Vagina (tissue), 2 donors: ENCODE measurements at regions not wholly inside any gene's neighbourhood (a gene's known extent, or its start where the extent isn't known, plus 50 kb on each side); places are given as distances from the start of the nearest gene placed in this dataset.

Source experiments
- DNase-seq, 2 donors: peaks; one replicate each; pipeline ENCODE4 v3.0.0-alpha.2; 2017; ENCODE audit errors: extremely low spot score in 2 of 2
- H3K27ac ChIP-seq: fragments of 200-600 bp; sonication (generic); one replicate; pipeline ENCODE4 v1.5.1; 2019
- H3K27me3 ChIP-seq: fragments of 200-600 bp; sonication (generic); one replicate; pipeline ENCODE4 v1.5.1; 2019
- H3K36me3 ChIP-seq, 2 donors: fragments of 200-600 bp; sonication (generic); one replicate each; pipeline ENCODE4 v1.5.1; 2017 to 2019
- H3K4me1 ChIP-seq: fragments of 200-600 bp; sonication (generic); one replicate; pipeline ENCODE4 v1.5.1; 2019
- H3K4me3 ChIP-seq, 2 donors: fragments of 200-600 bp; sonication (generic); 1 replicate in 1 of 2; 2 replicates in 1 of 2; pipeline ENCODE4 v1.5.1; 2016 to 2019
- H3K9me3 ChIP-seq: fragments of 200-600 bp; sonication (generic); one replicate; pipeline ENCODE4 v1.5.1; 2019
- POLR2A ChIP-seq, 2 donors: fragments of 450-650 bp; IDR thresholded peaks; one replicate each; pipeline ENCODE4 v1.6.1; 2017; ENCODE audit warnings: antibody characterized with exemption in 2 of 2, mild to moderate bottlenecking in 2 of 2, moderate library complexity in 2 of 2
- POLR2AphosphoS5 ChIP-seq, 2 donors: sonication (generic); formaldehyde crosslinking; IDR thresholded peaks; one replicate each; pipeline ENCODE4 v1.9.0; 2017; ENCODE audit warnings: antibody characterized with exemption in 2 of 2, mild to moderate bottlenecking in 2 of 2, low read depth in 1 of 2; ENCODE audit not compliant: insufficient read depth in 1 of 2
- intact Hi-C: fragments of 100-400 bp; cut with DNase I; formaldehyde crosslinking; loops from one replicate; pipeline ENCODE4 v1.15.1; 2023
- TF ChIP-seq, protein P1 (sequence below), 3 experiments: fragments of 450-650 bp in 2 of 3; fragments of 200-600 bp in 1 of 3; sonication (generic) in 1 of 3; IDR thresholded peaks; one replicate each; pipeline ENCODE4 v1.5.1; 2017 to 2019; ENCODE audit warnings: antibody characterized with exemption in 3 of 3, mild to moderate bottlenecking in 2 of 3, moderate library complexity in 2 of 3

DNA sequence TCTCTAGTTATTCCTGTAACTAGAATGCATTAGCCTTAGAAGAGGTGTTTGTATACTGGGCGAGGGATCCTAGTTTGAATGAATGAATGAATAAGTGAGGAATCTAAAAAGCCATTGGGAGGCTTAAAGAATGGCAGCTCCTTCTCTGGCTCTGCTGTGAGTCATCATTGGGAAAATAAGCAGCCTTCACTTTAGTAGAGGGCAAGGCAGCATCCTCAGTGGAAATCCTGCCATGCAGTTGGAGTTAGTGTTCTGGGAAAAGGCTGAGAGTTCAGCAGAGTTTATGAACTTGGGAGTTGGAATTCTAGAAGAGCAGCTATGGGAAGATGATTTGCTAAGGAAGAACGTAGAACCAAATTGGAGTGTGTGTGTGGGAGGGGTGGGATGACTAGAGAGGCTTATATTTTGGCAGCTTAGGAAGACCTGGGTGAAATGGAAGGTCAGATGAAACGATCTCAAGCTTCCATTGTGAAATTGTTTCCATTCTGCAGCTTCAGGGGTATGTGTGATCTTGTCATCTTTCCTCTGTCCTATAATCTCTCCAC lies 120.8 kb downstream of the PTCSC3 start:
- Histone ChIP-seq H3K36me3 (no peaks in the 10 kb centered on the region), H3K4me1 (no peaks in the 10 kb centered on the region), H3K27me3 (no peaks in the 10 kb centered on the region), H3K4me3 (no peak overlapping the region), H3K9me3 (no peaks in the 10 kb centered on the region), H3K27ac (no peak overlapping the region)
- TF ChIP-seq POLR2AphosphoS5 (IDR thresholded peaks at IDR 0.05; ENCODE audit: insufficient read depth in 1 of 2, low read depth in 1 of 2) (no peak), POLR2A (IDR thresholded peaks at IDR 0.05) (no peak)
- TF ChIP-seq, protein P1, sequence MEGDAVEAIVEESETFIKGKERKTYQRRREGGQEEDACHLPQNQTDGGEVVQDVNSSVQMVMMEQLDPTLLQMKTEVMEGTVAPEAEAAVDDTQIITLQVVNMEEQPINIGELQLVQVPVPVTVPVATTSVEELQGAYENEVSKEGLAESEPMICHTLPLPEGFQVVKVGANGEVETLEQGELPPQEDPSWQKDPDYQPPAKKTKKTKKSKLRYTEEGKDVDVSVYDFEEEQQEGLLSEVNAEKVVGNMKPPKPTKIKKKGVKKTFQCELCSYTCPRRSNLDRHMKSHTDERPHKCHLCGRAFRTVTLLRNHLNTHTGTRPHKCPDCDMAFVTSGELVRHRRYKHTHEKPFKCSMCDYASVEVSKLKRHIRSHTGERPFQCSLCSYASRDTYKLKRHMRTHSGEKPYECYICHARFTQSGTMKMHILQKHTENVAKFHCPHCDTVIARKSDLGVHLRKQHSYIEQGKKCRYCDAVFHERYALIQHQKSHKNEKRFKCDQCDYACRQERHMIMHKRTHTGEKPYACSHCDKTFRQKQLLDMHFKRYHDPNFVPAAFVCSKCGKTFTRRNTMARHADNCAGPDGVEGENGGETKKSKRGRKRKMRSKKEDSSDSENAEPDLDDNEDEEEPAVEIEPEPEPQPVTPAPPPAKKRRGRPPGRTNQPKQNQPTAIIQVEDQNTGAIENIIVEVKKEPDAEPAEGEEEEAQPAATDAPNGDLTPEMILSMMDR (IDR thresholded peaks at IDR 0.05) = no peak
- intact Hi-C loops = no loop called here
- DNase-seq = no peak

DNA sequence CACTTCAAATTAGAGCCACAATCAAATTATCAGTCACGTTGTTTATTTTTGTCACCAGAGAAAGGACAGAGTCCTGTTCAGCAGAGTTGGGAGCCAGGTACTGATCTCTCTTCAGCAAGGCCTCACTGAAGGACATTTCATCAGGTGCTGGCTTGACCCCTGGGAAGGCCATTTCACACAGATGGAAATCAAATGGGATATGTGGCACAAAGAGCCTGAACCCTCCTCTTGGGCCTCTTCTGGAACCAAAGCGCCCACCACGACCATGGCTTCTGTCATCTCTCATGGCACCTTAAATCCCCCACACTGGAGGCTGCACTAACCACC lies 121.5 kb downstream of the PTCSC3 start:
- no peak for DNase-seq
- H3K27ac ChIP-seq = no peak overlapping the region
- H3K36me3 ChIP-seq = no peaks in the 10 kb centered on the region
- intact Hi-C loops = no loop called here
- H3K9me3 ChIP-seq = no peaks in the 10 kb centered on the region
- H3K4me1 ChIP-seq = no peaks in the 10 kb centered on the region
- H3K4me3 ChIP-seq = no peak overlapping the region
- H3K27me3 ChIP-seq = no peaks in the 10 kb centered on the region
- TF ChIP-seq, protein P1 (IDR thresholded peaks at IDR 0.05) = no peak
- TF ChIP-seq POLR2A (IDR thresholded peaks at IDR 0.05) (no peak), POLR2AphosphoS5 (IDR thresholded peaks at IDR 0.05; ENCODE audit: insufficient read depth in 1 of 2, low read depth in 1 of 2) (no peak)

DNA sequence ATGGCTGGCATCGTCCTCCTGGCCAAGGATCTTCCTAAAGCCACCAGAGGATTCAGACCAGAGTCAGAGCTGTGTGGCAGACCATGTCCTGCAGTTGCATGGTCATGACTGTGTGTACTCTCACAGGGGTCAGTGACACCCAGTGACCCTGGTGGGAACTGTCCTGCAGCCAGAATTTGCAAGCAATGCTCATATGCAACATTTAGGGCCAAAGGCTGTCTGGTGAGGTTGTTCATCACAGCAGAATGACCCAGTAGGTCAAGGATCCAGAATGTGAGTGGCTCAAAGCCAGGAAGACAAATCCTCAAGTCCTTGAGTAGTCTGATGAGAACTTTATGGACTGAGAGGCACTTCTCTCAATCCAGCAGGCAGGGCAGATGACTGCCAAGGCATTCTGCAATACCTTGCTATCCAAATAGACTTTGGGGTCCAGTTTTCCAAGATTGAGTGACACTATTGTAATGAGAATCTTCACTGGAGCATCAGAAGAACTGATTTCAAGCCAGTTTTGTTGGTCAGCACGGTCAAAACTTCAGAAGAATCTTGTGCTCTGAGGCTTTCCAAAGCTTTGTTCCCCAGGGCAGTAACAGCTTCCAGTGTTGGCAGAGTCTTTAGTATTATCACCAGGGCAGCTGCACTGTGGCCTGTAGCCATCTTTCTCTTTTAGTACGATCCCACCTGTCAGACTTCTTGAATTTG lies 122.0 kb downstream of the PTCSC3 start:
- intact Hi-C loops = no loop called here
- no peaks in the 10 kb centered on the region for H3K4me1 ChIP-seq
- H3K27me3 ChIP-seq = no peaks in the 10 kb centered on the region
- no peak for DNase-seq
- no peak overlapping the region for H3K27ac ChIP-seq
- H3K9me3 ChIP-seq = no peaks in the 10 kb centered on the region
- no peak overlapping the region for H3K4me3 ChIP-seq
- no peaks in the 10 kb centered on the region for H3K36me3 ChIP-seq
- TF ChIP-seq POLR2A (IDR thresholded peaks at IDR 0.05) = no peak
- no peak for TF ChIP-seq POLR2AphosphoS5 (IDR thresholded peaks at IDR 0.05; ENCODE audit: insufficient read depth in 1 of 2, low read depth in 1 of 2)
- TF ChIP-seq, protein P1 (IDR thresholded peaks at IDR 0.05) = no peak

DNA sequence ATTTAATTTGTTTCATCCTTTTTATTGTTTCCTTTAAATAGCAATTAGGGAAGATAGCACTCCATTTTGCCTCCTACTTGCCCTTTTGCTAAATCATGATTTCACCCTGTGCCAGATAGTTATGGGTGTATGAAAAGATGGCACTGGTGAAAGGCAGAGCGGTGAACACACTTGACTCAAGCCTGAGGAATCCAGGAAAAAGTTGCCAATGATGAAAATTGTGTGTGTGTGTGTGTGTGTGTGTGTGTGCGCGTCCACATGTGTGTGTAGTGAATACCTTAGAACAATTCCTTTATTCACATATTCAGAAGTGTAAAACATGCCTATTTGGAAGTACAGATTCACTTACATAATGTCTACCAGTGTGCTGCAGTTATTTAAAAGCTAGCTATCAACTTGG lies 123.8 kb downstream of the PTCSC3 start:
- no peak for DNase-seq
- Histone ChIP-seq H3K36me3 (no peaks in the 10 kb centered on the region), H3K27me3 (no peaks in the 10 kb centered on the region), H3K27ac (no peak overlapping the region), H3K9me3 (no peaks in the 10 kb centered on the region), H3K4me3 (no peak overlapping the region), H3K4me1 (no peaks in the 10 kb centered on the region)
- no peak for TF ChIP-seq POLR2AphosphoS5 (IDR thresholded peaks at IDR 0.05; ENCODE audit: insufficient read depth in 1 of 2, low read depth in 1 of 2)
- TF ChIP-seq POLR2A (IDR thresholded peaks at IDR 0.05) = no peak
- TF ChIP-seq, protein P1 (IDR thresholded peaks at IDR 0.05) = no peak
- intact Hi-C loops = no loop called here

DNA sequence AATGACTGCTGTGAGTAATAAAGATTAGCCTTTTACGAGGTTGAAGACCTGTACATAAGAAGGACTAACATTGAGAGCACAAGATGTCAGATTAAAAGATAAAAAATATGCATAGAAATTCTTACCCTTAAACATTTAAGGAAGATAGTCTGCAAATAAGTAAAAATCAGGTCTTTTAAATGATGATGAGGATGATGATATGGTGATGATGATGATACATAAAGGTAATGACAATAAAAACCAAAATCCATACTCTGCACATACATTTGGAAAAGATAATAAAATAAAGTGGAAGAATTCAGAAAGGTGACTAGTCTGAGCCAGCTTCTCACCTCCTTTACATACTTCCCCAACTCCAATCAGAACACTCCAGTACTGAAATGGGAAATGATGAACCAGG lies 124.5 kb downstream of the PTCSC3 start:
- no peaks in the 10 kb centered on the region for H3K27me3 ChIP-seq
- TF ChIP-seq, protein P1 (IDR thresholded peaks at IDR 0.05) = no peak
- TF ChIP-seq POLR2AphosphoS5 (IDR thresholded peaks at IDR 0.05; ENCODE audit: insufficient read depth in 1 of 2, low read depth in 1 of 2) = no peak
- TF ChIP-seq POLR2A (IDR thresholded peaks at IDR 0.05) = no peak
- no peak overlapping the region for H3K27ac ChIP-seq
- no peak for DNase-seq
- no peaks in the 10 kb centered on the region for H3K36me3 ChIP-seq
- H3K4me1 ChIP-seq = no peaks in the 10 kb centered on the region
- no peak overlapping the region for H3K4me3 ChIP-seq
- intact Hi-C loops = no loop called here
- no peaks in the 10 kb centered on the region for H3K9me3 ChIP-seq
